ENCODE measurements at regions not wholly inside any gene's neighbourhood (a gene's known extent, or its start where the extent isn't known, plus 50 kb on each side); places are given as distances from the start of the nearest gene placed in this dataset.

- H3K4me1 ChIP-seq: no peaks in the 10 kb centered on the region
- no peaks in the 10 kb centered on the region for H3K27me3 ChIP-seq
- H3K4me3 ChIP-seq: no peak overlapping the region
- no peak for TF ChIP-seq CTCF (IDR thresholded peaks at IDR 0.05)
- 53 to 60% methylated on average over 1 of the region's 1 CpG for WGBS, 2 donors
- no peaks in the 10 kb centered on the region for H3K36me3 ChIP-seq
- no peaks in the 10 kb centered on the region for H3K9me3 ChIP-seq
- no peak for ATAC-seq
- FAIRE-seq: no peak
- intact Hi-C loops (cut with DNase I): no loop called here
- DNase-seq: no peak
- no peak overlapping the region for H3K27ac ChIP-seq
Measured at GRCh38 chr12:47527816-47528215, 178.0 kb downstream of the RPAP3 start.

- DNase-seq (no peak), ATAC-seq (no peak), FAIRE-seq (no peak)
- no peak overlapping the region for H3K4me3 ChIP-seq
- H3K27ac ChIP-seq: no peak overlapping the region
- no peak for TF ChIP-seq CTCF (IDR thresholded peaks at IDR 0.05)
- no peaks in the 10 kb centered on the region for H3K4me1 ChIP-seq
- intact Hi-C loops (cut with DNase I): no loop called here
- no peaks in the 10 kb centered on the region for H3K36me3 ChIP-seq
- no peaks in the 10 kb centered on the region for H3K27me3 ChIP-seq
- H3K9me3 ChIP-seq: no peaks in the 10 kb centered on the region
Measured at GRCh38 chr12:47520029-47520428, 185.8 kb downstream of the RPAP3 start.

- Histone ChIP-seq H3K27ac (no peak overlapping the region), H3K27me3 (no peaks in the 10 kb centered on the region), H3K36me3 (no peaks in the 10 kb centered on the region), H3K4me3 (no peak overlapping the region), H3K9me3 (no peaks in the 10 kb centered on the region), H3K4me1 (no peaks in the 10 kb centered on the region)
- intact Hi-C loops (cut with DNase I): no loop called here
- peak in 1 of 6 donors; percentile 12 for DNase-seq
- no peak for ATAC-seq
- 60 to 67% methylated on average over 4 of the region's 4 CpGs for WGBS, 2 donors
- FAIRE-seq: no peak
- no peak for TF ChIP-seq CTCF (IDR thresholded peaks at IDR 0.05)
Measured at GRCh38 chr12:47517122-47517521, 188.7 kb downstream of the RPAP3 start.

GRCh38 chr12:47509398-47509851 is 196.4 kb downstream of the RPAP3 start:
- H3K4me3 ChIP-seq: no peak overlapping the region
- H3K9me3 ChIP-seq: no peaks in the 10 kb centered on the region
- no peaks in the 10 kb centered on the region for H3K36me3 ChIP-seq
- no peak for FAIRE-seq
- no peak overlapping the region for H3K27ac ChIP-seq
- H3K4me1 ChIP-seq: no peaks in the 10 kb centered on the region
- WGBS, 2 donors: 81 to 100% methylated on average over 1 of the region's 1 CpG
- no peak for DNase-seq
- intact Hi-C loops (cut with DNase I): no loop called here
- no peak for ATAC-seq
- H3K27me3 ChIP-seq: no peaks in the 10 kb centered on the region
- TF ChIP-seq CTCF (IDR thresholded peaks at IDR 0.05): no peak

- TF ChIP-seq CTCF (IDR thresholded peaks at IDR 0.05): no peak
- DNase-seq (no peak), ATAC-seq (no peak), FAIRE-seq (no peak)
- intact Hi-C loops (cut with DNase I): no loop called here
- Histone ChIP-seq H3K9me3 (no peaks in the 10 kb centered on the region), H3K36me3 (no peaks in the 10 kb centered on the region), H3K4me3 (no peak overlapping the region), H3K4me1 (no peaks in the 10 kb centered on the region), H3K27me3 (no peaks in the 10 kb centered on the region), H3K27ac (no peak overlapping the region)
- 82 to 93% methylated on average over 3 of the region's 3 CpGs for WGBS, 2 donors
Measured at GRCh38 chr12:47507221-47507620, 198.6 kb downstream of the RPAP3 start.
